ENCODE measurements at regions not wholly inside any gene's neighbourhood (a gene's known extent, or its start where the extent isn't known, plus 50 kb on each side); places are given as distances from the start of the nearest gene placed in this dataset.
"Not testable (repeated sequence)": the region's sequence is repeated elsewhere in the genome, so short reads cannot be mapped to it uniquely, and the experiment has no call there.

GRCh38 chr2:131724019-131724418 is 196.3 kb downstream of the CCDC74A start:
- no peak for DNase-seq (ENCODE audit: unreplicated experiment)
- Mint-ChIP-seq H3K4me1 (ENCODE audit: insufficient read depth, unreplicated experiment) (no peaks in the 10 kb centered on the region), H3K4me3 (ENCODE audit: unreplicated experiment) (no peak overlapping the region), H3K27ac (ENCODE audit: low read depth, unreplicated experiment) (no peak overlapping the region), H3K27me3 (ENCODE audit: insufficient read depth, unreplicated experiment) (no peaks in the 10 kb centered on the region), H3K9me3 (ENCODE audit: unreplicated experiment) (no peaks in the 10 kb centered on the region), H3K36me3 (ENCODE audit: insufficient read depth, unreplicated experiment) (peaks cover 9% of the 10 kb centered on the region)
- POLR2A ChIA-PET: no interaction called here
- intact Hi-C loops (cut with micrococcal nuclease): no loop called here
- no TSS peak for BruUV-seq (replicated peaks)
- CTCF ChIA-PET: no interaction called here
- no peak for TF ChIP-seq CTCF (IDR thresholded peaks at IDR 0.05; ENCODE audit: unreplicated experiment)

GRCh38 chr2:131728451-131728850 is 200.8 kb downstream of the CCDC74A start:
- POLR2A ChIA-PET; H3K4me3 Mint-ChIP-seq (ENCODE audit: unreplicated experiment); H3K9me3 Mint-ChIP-seq (ENCODE audit: unreplicated experiment); H3K36me3 Mint-ChIP-seq (ENCODE audit: insufficient read depth, unreplicated experiment); CTCF ChIA-PET; H3K27ac Mint-ChIP-seq (ENCODE audit: low read depth, unreplicated experiment); H3K27me3 Mint-ChIP-seq (ENCODE audit: insufficient read depth, unreplicated experiment); DNase-seq (ENCODE audit: unreplicated experiment); intact Hi-C loops (cut with micrococcal nuclease); H3K4me1 Mint-ChIP-seq (ENCODE audit: insufficient read depth, unreplicated experiment); BruUV-seq (replicated peaks): not testable (repeated sequence)

- H3K9me3 Mint-ChIP-seq (ENCODE audit: unreplicated experiment); BruUV-seq (replicated peaks); DNase-seq (ENCODE audit: unreplicated experiment); H3K4me1 Mint-ChIP-seq (ENCODE audit: insufficient read depth, unreplicated experiment); H3K27me3 Mint-ChIP-seq (ENCODE audit: insufficient read depth, unreplicated experiment); H3K36me3 Mint-ChIP-seq (ENCODE audit: insufficient read depth, unreplicated experiment); H3K4me3 Mint-ChIP-seq (ENCODE audit: unreplicated experiment); H3K27ac Mint-ChIP-seq (ENCODE audit: low read depth, unreplicated experiment); intact Hi-C loops (cut with micrococcal nuclease); POLR2A ChIA-PET; CTCF ChIA-PET: not testable (repeated sequence)
Observed at GRCh38 chr2:131733530-131733929, 205.8 kb downstream of the CCDC74A start.

- intact Hi-C loops (cut with micrococcal nuclease); H3K27me3 Mint-ChIP-seq (ENCODE audit: insufficient read depth, unreplicated experiment); H3K27ac Mint-ChIP-seq (ENCODE audit: low read depth, unreplicated experiment); CTCF ChIA-PET; H3K9me3 Mint-ChIP-seq (ENCODE audit: unreplicated experiment); DNase-seq (ENCODE audit: unreplicated experiment); POLR2A ChIA-PET; BruUV-seq (replicated peaks); H3K4me3 Mint-ChIP-seq (ENCODE audit: unreplicated experiment); H3K4me1 Mint-ChIP-seq (ENCODE audit: insufficient read depth, unreplicated experiment); H3K36me3 Mint-ChIP-seq (ENCODE audit: insufficient read depth, unreplicated experiment): not testable (repeated sequence)
Observed at GRCh38 chr2:131736406-131736805, 208.7 kb downstream of the CCDC74A start.

- H3K4me3 Mint-ChIP-seq (ENCODE audit: unreplicated experiment); BruUV-seq (replicated peaks); H3K36me3 Mint-ChIP-seq (ENCODE audit: insufficient read depth, unreplicated experiment); intact Hi-C loops (cut with micrococcal nuclease); DNase-seq (ENCODE audit: unreplicated experiment); H3K4me1 Mint-ChIP-seq (ENCODE audit: insufficient read depth, unreplicated experiment); H3K27ac Mint-ChIP-seq (ENCODE audit: low read depth, unreplicated experiment); H3K9me3 Mint-ChIP-seq (ENCODE audit: unreplicated experiment): not testable (repeated sequence)
- ChIA-PET CTCF (interaction anchor here (0.5 kb wide), 1 partner anchor 211 kb away, joined by 3 read pairs; no protein-coding TSS in a partner anchor), POLR2A (interaction anchor here (0.6 kb wide), 1 partner anchor 63 kb away, joined by 3 read pairs; no protein-coding TSS in a partner anchor)
- H3K27me3 Mint-ChIP-seq (ENCODE audit: insufficient read depth, unreplicated experiment): peaks cover 11% of the 10 kb centered on the region
Observed at GRCh38 chr2:131738533-131738932, 210.8 kb downstream of the CCDC74A start.

- H3K4me3 Mint-ChIP-seq (ENCODE audit: unreplicated experiment); H3K4me1 Mint-ChIP-seq (ENCODE audit: insufficient read depth, unreplicated experiment); intact Hi-C loops (cut with micrococcal nuclease); DNase-seq (ENCODE audit: unreplicated experiment); H3K36me3 Mint-ChIP-seq (ENCODE audit: insufficient read depth, unreplicated experiment); POLR2A ChIA-PET; BruUV-seq (replicated peaks); H3K9me3 Mint-ChIP-seq (ENCODE audit: unreplicated experiment); H3K27ac Mint-ChIP-seq (ENCODE audit: low read depth, unreplicated experiment): not testable (repeated sequence)
- CTCF ChIA-PET: interaction anchor here (0.5 kb wide), 1 partner anchor 212 kb away, joined by 3 read pairs; no protein-coding TSS in a partner anchor
- H3K27me3 Mint-ChIP-seq (ENCODE audit: insufficient read depth, unreplicated experiment): peaks cover 15% of the 10 kb centered on the region
Observed at GRCh38 chr2:131738996-131739434, 211.3 kb downstream of the CCDC74A start.

All from MCF 10A (cell line).